OCI-LY3 (cell line): ENCODE measurements at regions not wholly inside any gene's neighbourhood (a gene's known extent, or its start where the extent isn't known, plus 50 kb on each side); places are given as distances from the start of the nearest gene placed in this dataset.

Experiments
- CTCF ChIP-seq: fragments of 200-600, 300-600 bp; sonication (generic); IDR thresholded peaks from 2 replicates; pipeline ENCODE4 v1.5.1; 2014; ENCODE audit warnings: antibody characterized with exemption, low read length, low read depth
- EZH2phosphoT487 ChIP-seq: fragments of 200-600 bp; shearing (Covaris generic); IDR thresholded peaks from 2 replicates; pipeline ENCODE4 v1.6.1; 2018; ENCODE audit warnings: antibody characterized with exemption, mixed run types, low read depth

DNA sequence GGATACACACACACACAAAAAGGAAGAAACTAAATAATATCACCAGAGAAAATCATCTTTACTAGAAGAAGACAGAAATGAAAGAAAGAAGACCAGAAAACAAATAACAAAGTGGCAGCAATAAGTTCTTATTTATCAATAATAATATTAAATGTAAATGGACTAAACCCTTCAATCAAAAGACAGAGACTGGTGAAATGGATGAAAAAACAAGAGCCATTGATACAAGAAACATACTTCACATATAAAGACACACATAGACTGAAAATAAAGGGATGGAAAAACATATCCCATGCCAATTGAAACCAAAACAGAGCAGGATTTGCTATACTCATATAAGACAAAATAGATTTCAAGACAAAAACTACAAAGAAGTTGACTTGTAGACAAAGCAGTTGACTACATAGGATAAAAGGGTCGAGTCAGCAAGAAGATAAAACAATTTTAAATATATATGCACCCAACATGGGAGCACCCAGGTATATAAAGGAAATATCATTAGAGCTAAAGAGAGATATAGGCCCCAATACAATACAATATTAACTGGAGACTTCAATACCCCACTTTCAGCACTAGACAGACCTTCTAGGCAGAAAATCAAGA lies 259.4 kb downstream of the EPM2A start:
- no peak for TF ChIP-seq CTCF
- no peak for TF ChIP-seq EZH2phosphoT487
